Osteoblast (primary cell): ENCODE measurements at regions not wholly inside any gene's neighbourhood (a gene's known extent, or its start where the extent isn't known, plus 50 kb on each side); places are given as distances from the start of the nearest gene placed in this dataset.

ENCODE experiments used
- DNase-seq: peaks from one replicate; pipeline ENCODE4 v3.0.0; 2011; ENCODE audit warnings: low spot score, mixed read lengths; ENCODE audit not compliant: insufficient read length; ENCODE audit errors: missing footprints
- H2AFZ ChIP-seq: 2 replicates; pipeline ENCODE4 v1.6.0; 2011; ENCODE audit warnings: mild to moderate bottlenecking, low read length
- H3K27ac ChIP-seq: 2 replicates; pipeline ENCODE4 v1.5.1; 2011; ENCODE audit warnings: mild to moderate bottlenecking, low read depth, low read length, moderate library complexity
- H3K27me3 ChIP-seq: 2 replicates; pipeline ENCODE4 v1.6.0; 2012; ENCODE audit warnings: mild to moderate bottlenecking, control low read depth, inconsistent platforms, low read length, moderate library complexity; ENCODE audit not compliant: insufficient read depth
- H3K36me3 ChIP-seq: 2 replicates; pipeline ENCODE4 v1.5.1; 2011; ENCODE audit warnings: mild to moderate bottlenecking, low read length, control low read depth, moderate library complexity; ENCODE audit not compliant: insufficient read depth
- H3K4me1 ChIP-seq: 2 replicates; pipeline ENCODE4 v1.5.1; 2011; ENCODE audit warnings: mild to moderate bottlenecking, low read length, control low read depth, moderate library complexity; ENCODE audit not compliant: insufficient read depth
- H3K4me2 ChIP-seq: 2 replicates; pipeline ENCODE4 v1.6.0; 2011; ENCODE audit warnings: mild to moderate bottlenecking, low read length; ENCODE audit not compliant: insufficient read depth
- H3K4me3 ChIP-seq: fragments of 200-600 bp; sonication (generic); 3 replicates; pipeline ENCODE4 v1.5.1; 2012; ENCODE audit warnings: mild to moderate bottlenecking, low read length, inconsistent platforms; ENCODE audit not compliant: insufficient read depth
- H3K79me2 ChIP-seq: 2 replicates; pipeline ENCODE4 v1.6.0; 2012; ENCODE audit warnings: mild to moderate bottlenecking, low read length, control low read depth, inconsistent platforms; ENCODE audit not compliant: insufficient read depth
- H3K9me3 ChIP-seq: 2 replicates; pipeline ENCODE4 v1.5.1; 2011; ENCODE audit warnings: low read depth, low read length, control low read depth
- H4K20me1 ChIP-seq: 2 replicates; pipeline ENCODE4 v1.6.0; 2012; ENCODE audit warnings: mild to moderate bottlenecking, low read length, control low read depth; ENCODE audit not compliant: insufficient read depth
- CTCF ChIP-seq: IDR thresholded peaks from 2 replicates; pipeline ENCODE4 v1.5.1; 2011; ENCODE audit warnings: mild to moderate bottlenecking, low read depth, low read length, moderate library complexity; ENCODE audit errors: extremely low read depth

GRCh38 chr5:16013334-16014065 is 166.1 kb downstream of the MARCHF11 start:
- Histone ChIP-seq H3K4me2 (no peak overlapping the region), H3K9me3 (peaks cover 3% of the 10 kb centered on the region), H3K36me3 (no peaks in the 10 kb centered on the region), H3K4me3 (no peak overlapping the region), H3K79me2 (no peaks in the 10 kb centered on the region), H3K4me1 (no peaks in the 10 kb centered on the region), H3K27me3 (no peaks in the 10 kb centered on the region), H2AFZ (no peak overlapping the region), H3K27ac (no peak overlapping the region), H4K20me1 (no peaks in the 10 kb centered on the region)
- TF ChIP-seq CTCF: no peak
- DNase-seq: no peak

GRCh38 chr5:16009256-16009655 is 170.3 kb downstream of the MARCHF11 start:
- TF ChIP-seq CTCF: no peak
- H3K27me3 ChIP-seq: no peaks in the 10 kb centered on the region
- H4K20me1 ChIP-seq: no peaks in the 10 kb centered on the region
- H3K4me1 ChIP-seq: no peaks in the 10 kb centered on the region
- H3K4me3 ChIP-seq: no peak overlapping the region
- no peak overlapping the region for H3K27ac ChIP-seq
- H2AFZ ChIP-seq: no peak overlapping the region
- H3K4me2 ChIP-seq: no peak overlapping the region
- no peaks in the 10 kb centered on the region for H3K36me3 ChIP-seq
- peaks cover 3% of the 10 kb centered on the region for H3K9me3 ChIP-seq
- no peaks in the 10 kb centered on the region for H3K79me2 ChIP-seq
- no peak for DNase-seq

- H3K27ac ChIP-seq: no peak overlapping the region
- no peak overlapping the region for H3K4me2 ChIP-seq
- TF ChIP-seq CTCF: no peak
- no peak overlapping the region for H3K4me3 ChIP-seq
- H3K36me3 ChIP-seq: no peaks in the 10 kb centered on the region
- no peaks in the 10 kb centered on the region for H3K4me1 ChIP-seq
- H2AFZ ChIP-seq: no peak overlapping the region
- peaks cover 3% of the 10 kb centered on the region for H3K9me3 ChIP-seq
- H3K79me2 ChIP-seq: no peaks in the 10 kb centered on the region
- DNase-seq: no peak
- H3K27me3 ChIP-seq: no peaks in the 10 kb centered on the region
- no peaks in the 10 kb centered on the region for H4K20me1 ChIP-seq
These were observed 171.7 kb downstream of the MARCHF11 start for GRCh38 chr5:16007750-16008415.

- Histone ChIP-seq H3K9me3 (peaks cover 3% of the 10 kb centered on the region), H2AFZ (no peak overlapping the region), H3K36me3 (no peaks in the 10 kb centered on the region), H3K4me3 (no peak overlapping the region), H3K79me2 (no peaks in the 10 kb centered on the region), H3K27ac (no peak overlapping the region), H3K4me1 (no peaks in the 10 kb centered on the region), H3K27me3 (no peaks in the 10 kb centered on the region), H3K4me2 (no peak overlapping the region), H4K20me1 (no peaks in the 10 kb centered on the region)
- DNase-seq: no peak
- TF ChIP-seq CTCF: no peak
These were observed 174.4 kb downstream of the MARCHF11 start for GRCh38 chr5:16005225-16005624.
